ENCODE measurements at regions not wholly inside any gene's neighbourhood (a gene's known extent, or its start where the extent isn't known, plus 50 kb on each side); places are given as distances from the start of the nearest gene placed in this dataset.

- H3K4me2 ChIP-seq (ENCODE audit: low read length): no peak overlapping the region
- H3K27ac ChIP-seq (ENCODE audit: low read depth, low read length): no peak overlapping the region
- H4K20me1 ChIP-seq (ENCODE audit: control insufficient read depth, insufficient read depth, low read depth, low read length): no peaks in the 10 kb centered on the region
- H3K4me3 ChIP-seq (ENCODE audit: low read length): no peak overlapping the region
- no peaks in the 10 kb centered on the region for H3K9me3 ChIP-seq (ENCODE audit: control insufficient read depth, insufficient read depth, low read length)
- H3F3A ChIP-seq (ENCODE audit: control insufficient read depth, insufficient read depth): no peaks in the 10 kb centered on the region
- H3K9me2 ChIP-seq (replicated peaks; ENCODE audit: control insufficient read depth, low read length): no peaks in the 10 kb centered on the region
- H3K4me1 ChIP-seq (ENCODE audit: control insufficient read depth, low read length): no peaks in the 10 kb centered on the region
- TF ChIP-seq CTCF (IDR thresholded peaks at IDR 0.05; ENCODE audit: low read depth, low read length, poor library complexity, severe bottlenecking) (no peak), EZH2phosphoT487 (IDR thresholded peaks at IDR 0.05; ENCODE audit: borderline replicate concordance, low read length) (no peak)
- H3K36me3 ChIP-seq (ENCODE audit: control insufficient read depth, low read length): no peaks in the 10 kb centered on the region
- H3K27me3 ChIP-seq (ENCODE audit: control insufficient read depth, low read length): no peaks in the 10 kb centered on the region
- no peaks in the 10 kb centered on the region for H3K79me2 ChIP-seq (ENCODE audit: control insufficient read depth, low read length)
Observed at GRCh38 chr1:232137066-232137465, 492.9 kb downstream of the SIPA1L2 start.

GRCh38 chr1:232136136-232136535 lies 493.8 kb downstream of the SIPA1L2 start:
- Histone ChIP-seq H3K9me2 (replicated peaks; ENCODE audit: control insufficient read depth, low read length) (no peaks in the 10 kb centered on the region), H3K27me3 (ENCODE audit: control insufficient read depth, low read length) (no peaks in the 10 kb centered on the region), H3K27ac (ENCODE audit: low read depth, low read length) (no peak overlapping the region), H3K4me3 (ENCODE audit: low read length) (no peak overlapping the region), H3F3A (ENCODE audit: control insufficient read depth, insufficient read depth) (no peaks in the 10 kb centered on the region), H3K36me3 (ENCODE audit: control insufficient read depth, low read length) (no peaks in the 10 kb centered on the region), H4K20me1 (ENCODE audit: control insufficient read depth, insufficient read depth, low read depth, low read length) (no peaks in the 10 kb centered on the region), H3K9me3 (ENCODE audit: control insufficient read depth, insufficient read depth, low read length) (no peaks in the 10 kb centered on the region), H3K4me1 (ENCODE audit: control insufficient read depth, low read length) (no peaks in the 10 kb centered on the region), H3K79me2 (ENCODE audit: control insufficient read depth, low read length) (no peaks in the 10 kb centered on the region), H3K4me2 (ENCODE audit: low read length) (no peak overlapping the region)
- TF ChIP-seq CTCF (IDR thresholded peaks at IDR 0.05; ENCODE audit: low read depth, low read length, poor library complexity, severe bottlenecking) (no peak), EZH2phosphoT487 (IDR thresholded peaks at IDR 0.05; ENCODE audit: borderline replicate concordance, low read length) (no peak)

GRCh38 chr1:232134365-232134764 lies 495.6 kb downstream of the SIPA1L2 start:
- H3K4me1 ChIP-seq (ENCODE audit: control insufficient read depth, low read length): no peaks in the 10 kb centered on the region
- no peaks in the 10 kb centered on the region for H3K79me2 ChIP-seq (ENCODE audit: control insufficient read depth, low read length)
- H3K27ac ChIP-seq (ENCODE audit: low read depth, low read length): no peak overlapping the region
- no peaks in the 10 kb centered on the region for H3K36me3 ChIP-seq (ENCODE audit: control insufficient read depth, low read length)
- H3K4me2 ChIP-seq (ENCODE audit: low read length): no peak overlapping the region
- H3K4me3 ChIP-seq (ENCODE audit: low read length): no peak overlapping the region
- H4K20me1 ChIP-seq (ENCODE audit: control insufficient read depth, insufficient read depth, low read depth, low read length): no peaks in the 10 kb centered on the region
- H3K9me3 ChIP-seq (ENCODE audit: control insufficient read depth, insufficient read depth, low read length): no peaks in the 10 kb centered on the region
- no peaks in the 10 kb centered on the region for H3F3A ChIP-seq (ENCODE audit: control insufficient read depth, insufficient read depth)
- no peaks in the 10 kb centered on the region for H3K9me2 ChIP-seq (replicated peaks; ENCODE audit: control insufficient read depth, low read length)
- TF ChIP-seq EZH2phosphoT487 (IDR thresholded peaks at IDR 0.05; ENCODE audit: borderline replicate concordance, low read length): no peak
- TF ChIP-seq CTCF (IDR thresholded peaks at IDR 0.05; ENCODE audit: low read depth, low read length, poor library complexity, severe bottlenecking): no peak
- no peaks in the 10 kb centered on the region for H3K27me3 ChIP-seq (ENCODE audit: control insufficient read depth, low read length)

- Histone ChIP-seq H3K9me3 (ENCODE audit: control insufficient read depth, insufficient read depth, low read length) (no peaks in the 10 kb centered on the region), H3F3A (ENCODE audit: control insufficient read depth, insufficient read depth) (no peaks in the 10 kb centered on the region), H3K4me3 (ENCODE audit: low read length) (no peak overlapping the region), H4K20me1 (ENCODE audit: control insufficient read depth, insufficient read depth, low read depth, low read length) (no peaks in the 10 kb centered on the region), H3K4me1 (ENCODE audit: control insufficient read depth, low read length) (no peaks in the 10 kb centered on the region), H3K79me2 (ENCODE audit: control insufficient read depth, low read length) (no peaks in the 10 kb centered on the region), H3K4me2 (ENCODE audit: low read length) (no peak overlapping the region), H3K27ac (ENCODE audit: low read depth, low read length) (no peak overlapping the region), H3K36me3 (ENCODE audit: control insufficient read depth, low read length) (no peaks in the 10 kb centered on the region), H3K27me3 (ENCODE audit: control insufficient read depth, low read length) (no peaks in the 10 kb centered on the region), H3K9me2 (replicated peaks; ENCODE audit: control insufficient read depth, low read length) (no peaks in the 10 kb centered on the region)
- TF ChIP-seq CTCF (IDR thresholded peaks at IDR 0.05; ENCODE audit: low read depth, low read length, poor library complexity, severe bottlenecking) (no peak), EZH2phosphoT487 (IDR thresholded peaks at IDR 0.05; ENCODE audit: borderline replicate concordance, low read length) (no peak)
Observed at GRCh38 chr1:232132572-232132971, 497.4 kb downstream of the SIPA1L2 start.

Data from DOHH2 (cell line).